Left ventricle myocardium inferior (tissue), 1 donor: ENCODE measurements at regions not wholly inside any gene's neighbourhood (a gene's known extent, or its start where the extent isn't known, plus 50 kb on each side); places are given as distances from the start of the nearest gene placed in this dataset.
"Not testable (repeated sequence)": the region's sequence is repeated elsewhere in the genome, so short reads cannot be mapped to it uniquely, and the experiment has no call there.

Experiments
- DNase-seq: peaks from one replicate; pipeline ENCODE4 v3.0.0-alpha.2; 2020
- H3K27ac ChIP-seq: fragments of 200-600 bp; replicated peaks from 2 replicates; pipeline ENCODE4 v1.8.0; 2021
- H3K27me3 ChIP-seq: fragments of 200-600 bp; 2 replicates; pipeline ENCODE4 v1.8.0; 2021; ENCODE audit warnings: low read depth
- H3K36me3 ChIP-seq: fragments of 200-600 bp; 2 replicates; pipeline ENCODE4 v1.8.0; 2021
- H3K4me1 ChIP-seq: fragments of 200-600 bp; 2 replicates; pipeline ENCODE4 v1.8.0; 2021
- H3K4me3 ChIP-seq: fragments of 200-600 bp; 2 replicates; pipeline ENCODE4 v1.8.0; 2021; ENCODE audit warnings: mild to moderate bottlenecking, moderate library complexity
- H3K9me3 ChIP-seq: fragments of 200-600 bp; replicated peaks from 2 replicates; pipeline ENCODE4 v1.8.0; 2021
- CTCF ChIP-seq: fragments of 200-600 bp; IDR thresholded peaks from 2 replicates; pipeline ENCODE4 v1.8.0; 2021; ENCODE audit warnings: antibody characterized with exemption, mild to moderate bottlenecking, borderline replicate concordance
- intact Hi-C: fragments of 100-400 bp; cut with micrococcal nuclease; formaldehyde crosslinking; loops from one replicate; pipeline ENCODE4 v1.11.0; 2022
- donor health status: DM: no; HTN: yes; CAD: no; lungs with severe emphysema.

- H3K9me3 ChIP-seq: peaks cover 17% of the 10 kb centered on the region
- TF ChIP-seq CTCF: no peak
- no peak overlapping the region for H3K27ac ChIP-seq
- no peaks in the 10 kb centered on the region for H3K36me3 ChIP-seq
- intact Hi-C loops: no loop called here
- H3K4me1 ChIP-seq: no peaks in the 10 kb centered on the region
- no peak for DNase-seq
- H3K27me3 ChIP-seq: peaks cover 22% of the 10 kb centered on the region
- no peak overlapping the region for H3K4me3 ChIP-seq
These were observed 77.1 kb upstream of the FGFR2 start for GRCh38 chr10:121675344-121675743.

- H3K27ac ChIP-seq: no peak overlapping the region
- DNase-seq: no peak
- TF ChIP-seq CTCF: no peak
- no peaks in the 10 kb centered on the region for H3K36me3 ChIP-seq
- H3K9me3 ChIP-seq: peaks cover 17% of the 10 kb centered on the region
- intact Hi-C loops: no loop called here
- no peaks in the 10 kb centered on the region for H3K4me1 ChIP-seq
- no peak overlapping the region for H3K4me3 ChIP-seq
- peaks cover 22% of the 10 kb centered on the region for H3K27me3 ChIP-seq
These were observed 76.6 kb upstream of the FGFR2 start for GRCh38 chr10:121674885-121675284.

- Histone ChIP-seq H3K27ac (no peak overlapping the region), H3K36me3 (no peaks in the 10 kb centered on the region), H3K9me3 (peaks cover 2% of the 10 kb centered on the region), H3K4me3 (no peak overlapping the region), H3K4me1 (peaks cover 14% of the 10 kb centered on the region), H3K27me3 (peaks cover 18% of the 10 kb centered on the region)
- no peak for TF ChIP-seq CTCF
- DNase-seq: no peak
- intact Hi-C loops: no loop called here
These were observed 74.5 kb upstream of the FGFR2 start for GRCh38 chr10:121672733-121673132.

- H3K27me3 ChIP-seq: peaks cover 13% of the 10 kb centered on the region
- H3K4me1 ChIP-seq: peaks cover 18% of the 10 kb centered on the region
- H3K9me3 ChIP-seq, intact Hi-C loops, H3K4me3 ChIP-seq, DNase-seq, H3K27ac ChIP-seq, H3K36me3 ChIP-seq: not testable (repeated sequence)
These were observed 71.6 kb upstream of the FGFR2 start for GRCh38 chr10:121669840-121670239.

GRCh38 chr10:121669028-121669374 is 70.8 kb upstream of the FGFR2 start:
- no peak for DNase-seq
- Histone ChIP-seq H3K4me3 (peak overlapping the region; percentile 12), H3K4me1 (peaks cover 18% of the 10 kb centered on the region), H3K36me3 (no peaks in the 10 kb centered on the region), H3K27me3 (peaks cover 13% of the 10 kb centered on the region), H3K27ac (peak overlapping the region; percentile 2), H3K9me3 (peaks cover 7% of the 10 kb centered on the region)
- intact Hi-C loops: no loop called here
- no peak for TF ChIP-seq CTCF

- H3K4me1 ChIP-seq: peaks cover 18% of the 10 kb centered on the region
- peaks cover 14% of the 10 kb centered on the region for H3K27me3 ChIP-seq
- DNase-seq: peak; percentile 43
- intact Hi-C loops: no loop called here
- peaks cover 7% of the 10 kb centered on the region for H3K9me3 ChIP-seq
- TF ChIP-seq CTCF: no peak
- H3K27ac ChIP-seq: peak overlapping the region; percentile 2
- H3K4me3 ChIP-seq: peak overlapping the region; percentile 12
- no peaks in the 10 kb centered on the region for H3K36me3 ChIP-seq
These were observed 70.2 kb upstream of the FGFR2 start for GRCh38 chr10:121668314-121669027.
